GM18873 (cell line): ENCODE measurements at regions not wholly inside any gene's neighbourhood (a gene's known extent, or its start where the extent isn't known, plus 50 kb on each side); places are given as distances from the start of the nearest gene placed in this dataset.
"Not testable (repeated sequence)": the region's sequence is repeated elsewhere in the genome, so short reads cannot be mapped to it uniquely, and the experiment has no call there.

Experiments used
- ATAC-seq: cut with Tn5 transposase; IDR thresholded peaks from one replicate; pipeline ENCODE4 v1.9.1; 2021; ENCODE audit warnings: mild to moderate bottlenecking, moderate library complexity, moderate number of reproducible peaks; ENCODE audit not compliant: unreplicated experiment, low FRiP score

GRCh38 chr5:8522646-8523045 is 653.7 kb downstream of the MTRR start:
- ATAC-seq, result no peak

- no peak for ATAC-seq
Measured at GRCh38 chr5:8523501-8523900, 654.6 kb downstream of the MTRR start.

- no peak for ATAC-seq
Measured at GRCh38 chr5:8525819-8526218, 656.9 kb downstream of the MTRR start.

GRCh38 chr5:8528106-8528505 is 659.2 kb downstream of the MTRR start:
- ATAC-seq, result no peak

- ATAC-seq, result no peak
Measured at GRCh38 chr5:8538821-8539220, 669.9 kb downstream of the MTRR start.

- no peak for ATAC-seq
Measured at GRCh38 chr5:8540317-8540716, 671.4 kb downstream of the MTRR start.

GRCh38 chr5:8550921-8551320 is 682.0 kb downstream of the MTRR start:
- ATAC-seq, result no peak

- ATAC-seq, result no peak
Measured at GRCh38 chr5:8553364-8553763, 684.4 kb downstream of the MTRR start.

GRCh38 chr5:8557728-8558127 is 688.8 kb downstream of the MTRR start:
- ATAC-seq, result no peak

GRCh38 chr5:8560776-8561175 is 691.8 kb downstream of the MTRR start:
- no peak for ATAC-seq

GRCh38 chr5:8561224-8561840 is 692.4 kb downstream of the MTRR start:
- no peak for ATAC-seq

GRCh38 chr5:8561854-8562253 is 692.9 kb downstream of the MTRR start:
- no peak for ATAC-seq

GRCh38 chr5:8563540-8563939 is 694.6 kb downstream of the MTRR start:
- not testable (repeated sequence) for ATAC-seq

- no peak for ATAC-seq
Measured at GRCh38 chr5:8568858-8569257, 699.9 kb downstream of the MTRR start.

- ATAC-seq, result no peak
Measured at GRCh38 chr5:8570528-8570927, 701.6 kb downstream of the MTRR start.

- ATAC-seq, result no peak
Measured at GRCh38 chr5:8576178-8576577, 707.2 kb downstream of the MTRR start.

GRCh38 chr5:8577792-8578191 is 708.8 kb downstream of the MTRR start:
- no peak for ATAC-seq

GRCh38 chr5:8580298-8580697 is 711.4 kb downstream of the MTRR start:
- ATAC-seq, result no peak

- ATAC-seq, result no peak
Measured at GRCh38 chr5:8581047-8581446, 712.1 kb downstream of the MTRR start.

GRCh38 chr5:8585230-8586018 is 716.5 kb downstream of the MTRR start:
- no peak for ATAC-seq

GRCh38 chr5:8590959-8591358 is 722.0 kb downstream of the MTRR start:
- no peak for ATAC-seq

GRCh38 chr5:8598356-8598755 is 729.4 kb downstream of the MTRR start:
- ATAC-seq, result no peak
